ENCODE measurements at regions not wholly inside any gene's neighbourhood (a gene's known extent, or its start where the extent isn't known, plus 50 kb on each side); places are given as distances from the start of the nearest gene placed in this dataset.

GRCh38 chr5:117763271-117763670 lies 1188.6 kb upstream of the SEMA6A start:
- ChIA-PET CTCF (no interaction called here), RAD21 (ENCODE audit: unreplicated experiment) (no interaction called here), SMC1A (ENCODE audit: uncharacterized antibody, unreplicated experiment) (no interaction called here), POLR2A (no interaction called here)
- H3K36me3 ChIP-seq (ENCODE audit: control insufficient read depth in 2 of 2, insufficient read depth in 2 of 2, low read length in 1 of 2): no peaks in the 10 kb centered on the region
- H4K20me1 ChIP-seq (ENCODE audit: control insufficient read depth, insufficient read depth): no peaks in the 10 kb centered on the region
- no peak for DNase-seq (ENCODE audit: low read depth, low spot score)
- no TSS peak for BruUV-seq (replicated peaks)
- FAIRE-seq: no peak
- intact Hi-C loops (cut with micrococcal nuclease; ENCODE audit: unreplicated experiment): no loop called here
- no peak for TF ChIP-seq NFYB (IDR thresholded peaks at IDR 0.05; ENCODE audit: insufficient read depth, low read depth, low read length)
- TF ChIP-seq NBN (IDR thresholded peaks at IDR 0.05): no peak
- no peak for TF ChIP-seq ASH2L (IDR thresholded peaks at IDR 0.05; ENCODE audit: borderline replicate concordance, low read depth)
- no peak for TF ChIP-seq ZBTB4 (CRISPR knock-in tag; IDR thresholded peaks at IDR 0.05)
- TF ChIP-seq, protein P1, sequence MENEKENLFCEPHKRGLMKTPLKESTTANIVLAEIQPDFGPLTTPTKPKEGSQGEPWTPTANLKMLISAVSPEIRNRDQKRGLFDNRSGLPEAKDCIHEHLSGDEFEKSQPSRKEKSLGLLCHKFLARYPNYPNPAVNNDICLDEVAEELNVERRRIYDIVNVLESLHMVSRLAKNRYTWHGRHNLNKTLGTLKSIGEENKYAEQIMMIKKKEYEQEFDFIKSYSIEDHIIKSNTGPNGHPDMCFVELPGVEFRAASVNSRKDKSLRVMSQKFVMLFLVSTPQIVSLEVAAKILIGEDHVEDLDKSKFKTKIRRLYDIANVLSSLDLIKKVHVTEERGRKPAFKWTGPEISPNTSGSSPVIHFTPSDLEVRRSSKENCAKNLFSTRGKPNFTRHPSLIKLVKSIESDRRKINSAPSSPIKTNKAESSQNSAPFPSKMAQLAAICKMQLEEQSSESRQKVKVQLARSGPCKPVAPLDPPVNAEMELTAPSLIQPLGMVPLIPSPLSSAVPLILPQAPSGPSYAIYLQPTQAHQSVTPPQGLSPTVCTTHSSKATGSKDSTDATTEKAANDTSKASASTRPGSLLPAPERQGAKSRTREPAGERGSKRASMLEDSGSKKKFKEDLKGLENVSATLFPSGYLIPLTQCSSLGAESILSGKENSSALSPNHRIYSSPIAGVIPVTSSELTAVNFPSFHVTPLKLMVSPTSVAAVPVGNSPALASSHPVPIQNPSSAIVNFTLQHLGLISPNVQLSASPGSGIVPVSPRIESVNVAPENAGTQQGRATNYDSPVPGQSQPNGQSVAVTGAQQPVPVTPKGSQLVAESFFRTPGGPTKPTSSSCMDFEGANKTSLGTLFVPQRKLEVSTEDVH (IDR thresholded peaks at IDR 0.05; ENCODE audit: low read depth, partially characterized antibody): no peak
- TF ChIP-seq STAT1 (conservative IDR thresholded peaks at IDR 0.05): no peak
- no peaks in the 10 kb centered on the region for H3K27me3 ChIP-seq (replicated peaks in 1 of 2; ENCODE audit: control insufficient read depth in 2 of 2, insufficient read depth in 2 of 2, low read length in 1 of 2)
- no peak overlapping the region for H3K9ac ChIP-seq (ENCODE audit: control insufficient read depth, insufficient read depth, low read length)
- no peak overlapping the region for H2AFZ ChIP-seq (ENCODE audit: control insufficient read depth, low read depth, low read length)
- no peak for ATAC-seq
- H3K4me1 ChIP-seq (ENCODE audit: control insufficient read depth, insufficient read depth, low read length): no peaks in the 10 kb centered on the region
- H3K79me2 ChIP-seq (ENCODE audit: control insufficient read depth, insufficient read depth, low read length): no peaks in the 10 kb centered on the region
- in situ Hi-C loops (cut with MboI): no loop called here
- H3K27ac ChIP-seq (ENCODE audit: control insufficient read depth, insufficient read depth): no peak overlapping the region
- WGBS (ENCODE audit: insufficient coverage, insufficient replicate concordance, low lambda C conversion rate, missing lambda C conversion rate): 47% methylated on average over 3 of the region's 3 CpGs
- H3K4me2 ChIP-seq (ENCODE audit: control insufficient read depth, insufficient read depth): no peak overlapping the region
- H3K4me3 ChIP-seq: no peak overlapping the region
- H3K9me3 ChIP-seq (replicated peaks; ENCODE audit: control insufficient read depth, insufficient read depth, low read length): no peaks in the 10 kb centered on the region

Measured in GM12878 (cell line).